ENCODE measurements at regions not wholly inside any gene's neighbourhood (a gene's known extent, or its start where the extent isn't known, plus 50 kb on each side); places are given as distances from the start of the nearest gene placed in this dataset.
A peak's percentile ranks its signal among the peaks of the same experiment; 100 is the strongest.

GRCh38 chr12:34097213-34097612 lies 74.9 kb downstream of the ALG10 start:
- Histone ChIP-seq H3K4me1 (ENCODE audit: insufficient read depth, poor library complexity, severe bottlenecking) (no peaks in the 10 kb centered on the region), H3K9me3 (ENCODE audit: severe bottlenecking) (no peaks in the 10 kb centered on the region), H3K27ac (ENCODE audit: poor library complexity, severe bottlenecking) (no peak overlapping the region), H3K27me3 (ENCODE audit: insufficient read depth, poor library complexity, severe bottlenecking) (no peaks in the 10 kb centered on the region), H3K4me3 (ENCODE audit: severe bottlenecking) (no peak overlapping the region), H3K36me3 (ENCODE audit: low read depth) (no peaks in the 10 kb centered on the region)
- no peak for ATAC-seq (ENCODE audit: low read depth)
- no peak for TF ChIP-seq CTCF (IDR thresholded peaks at IDR 0.05; ENCODE audit: poor library complexity, severe bottlenecking)
- DNase-seq (ENCODE audit: low spot score) = no peak

- DNase-seq (ENCODE audit: low spot score) = no peak
- no peak for TF ChIP-seq CTCF (IDR thresholded peaks at IDR 0.05; ENCODE audit: poor library complexity, severe bottlenecking)
- ATAC-seq (ENCODE audit: low read depth) = no peak
- Histone ChIP-seq H3K36me3 (ENCODE audit: low read depth) (no peaks in the 10 kb centered on the region), H3K27ac (ENCODE audit: poor library complexity, severe bottlenecking) (no peak overlapping the region), H3K27me3 (ENCODE audit: insufficient read depth, poor library complexity, severe bottlenecking) (peaks cover 17% of the 10 kb centered on the region), H3K9me3 (ENCODE audit: severe bottlenecking) (no peaks in the 10 kb centered on the region), H3K4me1 (ENCODE audit: insufficient read depth, poor library complexity, severe bottlenecking) (no peaks in the 10 kb centered on the region), H3K4me3 (ENCODE audit: severe bottlenecking) (no peak overlapping the region)
Observed at GRCh38 chr12:34105392-34105933, 83.2 kb downstream of the ALG10 start.

- Histone ChIP-seq H3K4me1 (ENCODE audit: insufficient read depth, poor library complexity, severe bottlenecking) (no peaks in the 10 kb centered on the region), H3K27me3 (ENCODE audit: insufficient read depth, poor library complexity, severe bottlenecking) (peaks cover 17% of the 10 kb centered on the region), H3K36me3 (ENCODE audit: low read depth) (no peaks in the 10 kb centered on the region), H3K9me3 (ENCODE audit: severe bottlenecking) (no peaks in the 10 kb centered on the region), H3K27ac (ENCODE audit: poor library complexity, severe bottlenecking) (no peak overlapping the region), H3K4me3 (ENCODE audit: severe bottlenecking) (no peak overlapping the region)
- no peak for ATAC-seq (ENCODE audit: low read depth)
- no peak for DNase-seq (ENCODE audit: low spot score)
- no peak for TF ChIP-seq CTCF (IDR thresholded peaks at IDR 0.05; ENCODE audit: poor library complexity, severe bottlenecking)
Observed at GRCh38 chr12:34106172-34106571, 83.9 kb downstream of the ALG10 start.

GRCh38 chr12:34107016-34107415 lies 84.7 kb downstream of the ALG10 start:
- ATAC-seq (ENCODE audit: low read depth) = no peak
- H3K4me1 ChIP-seq (ENCODE audit: insufficient read depth, poor library complexity, severe bottlenecking) = no peaks in the 10 kb centered on the region
- TF ChIP-seq CTCF (IDR thresholded peaks at IDR 0.05; ENCODE audit: poor library complexity, severe bottlenecking) = no peak
- no peaks in the 10 kb centered on the region for H3K36me3 ChIP-seq (ENCODE audit: low read depth)
- H3K27ac ChIP-seq (ENCODE audit: poor library complexity, severe bottlenecking) = no peak overlapping the region
- no peak overlapping the region for H3K4me3 ChIP-seq (ENCODE audit: severe bottlenecking)
- H3K9me3 ChIP-seq (ENCODE audit: severe bottlenecking) = no peaks in the 10 kb centered on the region
- peaks cover 17% of the 10 kb centered on the region for H3K27me3 ChIP-seq (ENCODE audit: insufficient read depth, poor library complexity, severe bottlenecking)
- no peak for DNase-seq (ENCODE audit: low spot score)

GRCh38 chr12:34107781-34108404 lies 85.6 kb downstream of the ALG10 start:
- Histone ChIP-seq H3K27ac (ENCODE audit: poor library complexity, severe bottlenecking) (no peak overlapping the region), H3K9me3 (ENCODE audit: severe bottlenecking) (no peaks in the 10 kb centered on the region), H3K36me3 (ENCODE audit: low read depth) (no peaks in the 10 kb centered on the region), H3K4me3 (ENCODE audit: severe bottlenecking) (no peak overlapping the region), H3K27me3 (ENCODE audit: insufficient read depth, poor library complexity, severe bottlenecking) (peaks cover 17% of the 10 kb centered on the region), H3K4me1 (ENCODE audit: insufficient read depth, poor library complexity, severe bottlenecking) (no peaks in the 10 kb centered on the region)
- DNase-seq (ENCODE audit: low spot score) = no peak
- no peak for TF ChIP-seq CTCF (IDR thresholded peaks at IDR 0.05; ENCODE audit: poor library complexity, severe bottlenecking)
- peak; percentile 45 for ATAC-seq (ENCODE audit: low read depth)

Measured in RWPE2 (cell line).